Body of pancreas (tissue), 4 donors: ENCODE measurements at regions not wholly inside any gene's neighbourhood (a gene's known extent, or its start where the extent isn't known, plus 50 kb on each side); places are given as distances from the start of the nearest gene placed in this dataset.

Experiments used
- POLR2A ChIP-seq, 3 donors: fragments of 450-650 bp; IDR thresholded peaks; one replicate each; pipeline ENCODE4 v1.6.1; 2016; ENCODE audit warnings: antibody characterized with exemption in 3 of 3, mild to moderate bottlenecking in 2 of 3
- TF ChIP-seq, protein P1 (sequence below), 7 experiments: fragments of 450-650 bp in 4 of 7; fragments of 200-600 bp in 3 of 7; sonication (generic) in 3 of 7; IDR thresholded peaks; one replicate each; pipeline ENCODE4 v1.5.1; 2016 to 2019; ENCODE audit warnings: antibody characterized with exemption in 7 of 7

- TF ChIP-seq, protein P1, sequence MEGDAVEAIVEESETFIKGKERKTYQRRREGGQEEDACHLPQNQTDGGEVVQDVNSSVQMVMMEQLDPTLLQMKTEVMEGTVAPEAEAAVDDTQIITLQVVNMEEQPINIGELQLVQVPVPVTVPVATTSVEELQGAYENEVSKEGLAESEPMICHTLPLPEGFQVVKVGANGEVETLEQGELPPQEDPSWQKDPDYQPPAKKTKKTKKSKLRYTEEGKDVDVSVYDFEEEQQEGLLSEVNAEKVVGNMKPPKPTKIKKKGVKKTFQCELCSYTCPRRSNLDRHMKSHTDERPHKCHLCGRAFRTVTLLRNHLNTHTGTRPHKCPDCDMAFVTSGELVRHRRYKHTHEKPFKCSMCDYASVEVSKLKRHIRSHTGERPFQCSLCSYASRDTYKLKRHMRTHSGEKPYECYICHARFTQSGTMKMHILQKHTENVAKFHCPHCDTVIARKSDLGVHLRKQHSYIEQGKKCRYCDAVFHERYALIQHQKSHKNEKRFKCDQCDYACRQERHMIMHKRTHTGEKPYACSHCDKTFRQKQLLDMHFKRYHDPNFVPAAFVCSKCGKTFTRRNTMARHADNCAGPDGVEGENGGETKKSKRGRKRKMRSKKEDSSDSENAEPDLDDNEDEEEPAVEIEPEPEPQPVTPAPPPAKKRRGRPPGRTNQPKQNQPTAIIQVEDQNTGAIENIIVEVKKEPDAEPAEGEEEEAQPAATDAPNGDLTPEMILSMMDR (IDR thresholded peaks at IDR 0.05): no peak
- TF ChIP-seq POLR2A (IDR thresholded peaks at IDR 0.05): no peak
These were observed 159.7 kb downstream of the PAH start for GRCh38 chr12:102757154-102757881.
